T1000 (cell line): ENCODE measurements at regions not wholly inside any gene's neighbourhood (a gene's known extent, or its start where the extent isn't known, plus 50 kb on each side); places are given as distances from the start of the nearest gene placed in this dataset.

Experiments used
- DNase-seq: peaks from one replicate; lab custom pipeline; 2025; ENCODE audit warnings: mixed read lengths; lab: John Stamatoyannopoulos, UW

GRCh38 chr1:29812408-29813135 is 576.2 kb downstream of the PTPRU start:
- no peak for DNase-seq

GRCh38 chr1:29811727-29812407 is 575.5 kb downstream of the PTPRU start:
- no peak for DNase-seq

GRCh38 chr1:29811247-29811646 is 574.9 kb downstream of the PTPRU start:
- no peak for DNase-seq

- DNase-seq: no peak
These were observed 574.1 kb downstream of the PTPRU start for GRCh38 chr1:29810121-29811120.

GRCh38 chr1:29809446-29810120 is 573.3 kb downstream of the PTPRU start:
- DNase-seq: no peak

DNA sequence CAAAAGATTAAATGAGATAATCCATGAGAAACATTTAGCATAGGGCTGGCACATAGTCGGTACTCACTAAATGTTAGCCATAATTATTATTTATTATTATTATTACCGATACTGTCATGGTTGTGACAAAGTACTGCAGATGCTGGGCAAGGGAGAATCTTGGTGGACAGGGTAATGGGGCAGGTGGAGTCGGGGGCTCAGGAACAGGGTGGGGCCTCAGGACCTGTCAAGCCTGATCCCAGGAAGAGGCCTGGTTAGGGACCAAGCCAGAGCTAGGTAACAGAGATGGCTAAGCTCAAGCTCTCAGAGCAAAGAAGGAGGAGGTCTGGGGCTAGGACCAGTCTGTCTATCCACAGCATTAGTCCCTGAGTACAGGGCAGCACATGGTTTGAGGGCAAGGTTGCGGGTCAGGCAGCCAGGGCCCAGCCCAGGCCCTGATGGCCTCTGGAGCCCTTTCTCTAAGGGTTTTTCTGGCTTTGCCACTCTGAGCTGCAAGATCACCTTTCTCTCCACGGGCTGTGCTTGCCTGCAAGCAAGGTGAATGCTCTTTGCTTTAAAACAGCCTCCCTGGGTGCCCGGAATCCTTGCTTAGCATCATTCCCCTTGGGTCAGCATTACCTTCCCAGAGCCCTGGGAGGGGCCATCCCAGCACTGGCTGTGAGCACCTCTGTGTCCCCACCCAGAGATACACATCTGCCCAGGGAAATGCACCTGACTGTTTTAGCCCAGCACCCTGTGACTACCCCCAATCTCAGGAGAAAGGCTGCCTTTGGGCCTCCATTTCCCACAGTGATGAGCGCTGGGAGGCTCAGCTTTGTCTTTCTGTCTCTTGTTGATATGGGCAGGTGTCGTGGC is 572.0 kb downstream of the PTPRU start:
- DNase-seq: no peak

DNA sequence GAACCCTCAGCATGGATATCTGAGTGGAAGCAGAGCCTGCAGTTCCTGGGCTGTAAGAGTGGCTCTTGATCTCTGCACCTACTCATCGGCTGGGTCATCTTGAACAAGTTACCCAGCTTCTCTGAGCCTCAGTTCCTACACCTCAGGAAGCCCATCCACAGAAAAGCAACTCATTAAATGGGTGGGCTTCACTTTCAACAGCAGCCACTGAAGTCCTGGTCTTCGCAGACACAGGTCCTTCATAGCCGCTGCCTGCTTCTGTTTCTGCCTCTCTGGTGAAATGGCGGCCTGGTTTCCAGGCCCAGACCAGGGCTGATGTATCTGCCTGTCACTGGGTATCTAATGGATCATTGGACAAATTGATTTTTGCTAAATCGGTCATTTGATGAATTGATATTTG is 571.4 kb downstream of the PTPRU start:
- no peak for DNase-seq

GRCh38 chr1:29806646-29807319 is 570.5 kb downstream of the PTPRU start:
- DNase-seq: no peak

DNA sequence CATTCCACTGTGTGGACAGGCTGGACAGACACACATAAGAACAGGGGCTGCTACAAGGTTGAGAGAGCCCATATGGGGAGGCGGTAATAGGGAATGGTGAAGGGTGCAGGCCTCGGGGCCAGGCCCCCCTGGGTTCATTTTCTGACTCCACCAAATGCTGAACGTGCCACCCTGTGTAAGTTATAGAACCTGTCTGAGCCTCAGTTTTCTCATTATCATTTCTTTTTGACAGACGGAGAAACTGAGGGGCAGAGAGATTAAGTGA is 569.5 kb downstream of the PTPRU start:
- no peak for DNase-seq

- no peak for DNase-seq
These were observed 569.0 kb downstream of the PTPRU start for GRCh38 chr1:29805122-29805895.

DNA sequence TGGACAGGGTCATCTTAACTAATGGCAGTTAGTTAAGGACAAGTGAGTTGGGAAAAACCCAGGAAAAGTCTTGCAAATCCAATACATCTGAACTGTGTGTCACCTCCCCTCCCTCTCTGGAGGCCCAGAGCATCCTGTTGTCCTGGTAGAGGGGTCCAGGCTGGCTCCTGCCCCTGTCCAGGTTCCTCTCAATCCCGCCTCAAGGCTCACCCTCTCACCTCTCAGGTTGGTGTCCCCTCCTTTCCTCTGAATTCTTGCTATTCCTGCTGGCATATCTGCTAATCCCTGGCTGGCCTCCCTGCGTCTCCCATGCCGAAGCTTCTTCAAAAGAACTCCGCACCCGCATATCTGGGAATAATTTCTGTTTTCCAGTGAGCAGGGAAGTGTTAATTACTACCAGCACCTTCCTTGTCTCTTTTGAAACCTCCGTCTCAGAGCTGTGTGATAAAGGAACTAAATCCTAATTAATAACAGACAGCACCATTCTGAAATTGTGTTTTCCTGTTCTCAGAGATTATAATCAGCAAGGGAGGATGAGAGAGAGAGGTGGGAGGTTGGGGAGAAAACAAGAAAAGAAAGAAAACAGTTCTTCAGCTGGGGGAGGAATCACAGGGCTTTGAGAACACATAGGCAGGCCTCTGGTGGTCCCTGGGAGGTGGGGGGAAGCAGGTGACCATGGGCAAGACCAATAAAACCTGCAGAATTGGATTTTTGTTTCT is 568.0 kb downstream of the PTPRU start:
- DNase-seq: no peak

DNA sequence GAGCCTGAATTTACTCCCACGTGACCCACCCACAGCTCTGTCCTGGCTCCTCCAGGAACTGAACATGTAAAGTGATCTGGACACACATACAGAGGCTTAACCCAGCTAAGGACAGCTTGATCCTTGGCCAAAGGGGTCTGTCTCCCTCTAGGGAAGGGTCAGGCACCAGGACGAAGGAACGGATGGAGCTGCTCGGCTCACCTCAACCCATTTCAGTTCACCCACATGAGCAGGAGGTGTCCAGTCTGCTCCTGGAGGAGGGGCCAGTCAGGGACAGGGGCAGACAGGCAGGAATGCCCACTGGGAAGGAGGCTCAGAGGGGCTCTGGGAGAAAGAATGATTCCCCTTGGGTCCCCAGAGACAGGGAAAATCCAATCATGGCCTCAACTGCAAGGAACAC is 567.2 kb downstream of the PTPRU start:
- no peak for DNase-seq

DNA sequence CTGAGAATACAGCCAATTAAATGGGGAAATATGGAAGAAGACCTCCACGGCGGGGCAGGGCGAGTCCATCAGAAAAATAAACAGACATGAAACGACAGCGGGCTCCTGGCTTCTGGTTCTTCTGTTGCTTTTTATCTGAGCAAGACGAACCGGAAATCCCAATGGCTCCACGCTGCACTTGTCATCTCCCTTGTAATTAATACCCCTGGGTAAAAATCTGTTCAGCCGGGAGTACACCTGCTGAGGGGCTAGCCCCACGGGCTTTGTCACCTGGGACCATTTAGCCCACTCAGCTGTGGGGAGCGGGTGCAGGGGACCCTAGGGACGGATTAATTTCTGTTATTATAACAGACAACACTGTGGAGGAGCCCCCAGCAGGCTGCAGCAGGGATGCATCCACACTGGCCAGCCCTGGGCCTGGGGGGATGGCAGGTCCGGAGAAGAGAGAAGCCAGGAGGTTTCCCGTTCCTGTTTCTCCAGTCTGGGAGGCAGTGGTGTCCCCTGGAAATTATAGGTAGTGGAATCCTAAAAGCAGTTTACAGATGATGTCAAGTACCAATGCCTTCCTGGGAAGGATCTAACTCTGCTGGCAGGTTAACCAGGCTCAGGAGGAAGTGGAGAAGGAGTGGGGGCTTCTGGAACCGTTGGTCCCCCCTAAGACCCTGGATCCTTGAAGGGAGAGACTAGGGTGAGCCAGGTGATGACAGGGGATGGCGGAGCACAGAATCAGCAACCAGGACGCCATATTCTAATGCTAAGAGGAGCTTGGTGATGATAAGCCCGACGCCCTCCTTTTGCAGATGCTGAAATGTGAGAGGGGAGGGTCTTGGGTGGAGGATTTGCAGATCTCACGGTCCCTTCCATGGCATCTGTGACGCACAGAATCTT is 566.1 kb downstream of the PTPRU start:
- DNase-seq: no peak

DNA sequence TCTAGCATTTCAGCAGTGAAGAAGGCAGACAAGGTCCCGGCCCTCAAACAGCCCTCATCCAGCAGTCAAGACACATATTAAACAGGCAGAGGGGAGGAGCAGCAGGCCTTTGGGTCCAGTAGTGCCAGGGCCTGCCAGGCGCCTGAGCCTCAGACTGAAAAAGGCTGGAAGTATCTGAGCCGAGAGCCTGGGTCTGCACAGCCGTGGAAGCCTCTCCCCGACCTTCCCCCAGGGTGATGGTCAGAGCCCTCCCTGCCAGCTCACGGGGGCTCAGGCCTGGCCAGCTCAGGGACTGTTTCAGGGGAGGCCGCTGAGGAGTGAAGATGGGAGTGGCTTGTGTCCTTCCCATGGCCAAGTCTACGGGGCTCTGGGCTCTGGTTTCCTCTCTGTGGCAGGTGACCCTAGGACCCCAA is 565.2 kb downstream of the PTPRU start:
- DNase-seq: no peak

DNA sequence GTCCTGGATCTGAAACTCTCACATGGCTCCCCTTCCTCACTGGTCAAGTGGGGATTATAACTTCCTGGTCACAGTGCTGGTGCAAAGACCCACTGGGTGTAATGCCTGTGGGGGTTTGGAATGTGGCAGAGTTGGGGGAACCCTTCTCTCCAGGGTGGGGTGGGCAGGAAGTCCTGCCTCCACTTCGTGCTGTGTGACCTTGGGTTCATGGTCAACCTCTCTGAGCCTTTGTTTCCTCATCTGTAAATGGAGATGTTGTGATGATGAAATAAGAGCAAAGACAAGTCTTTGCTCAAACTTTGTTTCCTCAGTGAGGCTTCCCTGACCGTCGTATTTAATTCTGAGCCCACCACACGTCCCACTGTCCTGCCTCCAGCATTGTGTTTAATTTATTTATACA is 564.7 kb downstream of the PTPRU start:
- DNase-seq: no peak

DNA sequence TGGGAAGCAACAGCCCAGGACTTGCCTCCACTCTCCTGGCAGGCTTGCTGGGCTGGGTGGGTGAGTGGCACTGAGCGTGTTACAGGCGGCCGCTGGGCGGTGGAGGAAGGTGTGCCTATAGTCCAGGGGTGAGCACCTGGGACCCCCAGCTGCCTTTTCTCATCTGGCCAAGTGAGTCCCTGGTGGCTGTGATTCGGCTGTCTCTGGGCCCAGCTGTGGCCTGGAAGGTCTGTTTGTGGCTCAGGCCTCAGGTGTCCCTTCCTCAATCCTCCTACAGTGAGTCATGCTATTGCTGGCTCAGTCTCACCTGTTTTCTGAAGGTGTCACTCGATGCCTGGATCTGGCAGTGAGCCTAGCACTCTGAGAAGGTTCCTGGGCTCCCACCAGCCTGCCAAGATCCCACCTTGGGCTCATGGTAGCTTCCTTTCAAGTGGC is 564.2 kb downstream of the PTPRU start:
- no peak for DNase-seq

DNA sequence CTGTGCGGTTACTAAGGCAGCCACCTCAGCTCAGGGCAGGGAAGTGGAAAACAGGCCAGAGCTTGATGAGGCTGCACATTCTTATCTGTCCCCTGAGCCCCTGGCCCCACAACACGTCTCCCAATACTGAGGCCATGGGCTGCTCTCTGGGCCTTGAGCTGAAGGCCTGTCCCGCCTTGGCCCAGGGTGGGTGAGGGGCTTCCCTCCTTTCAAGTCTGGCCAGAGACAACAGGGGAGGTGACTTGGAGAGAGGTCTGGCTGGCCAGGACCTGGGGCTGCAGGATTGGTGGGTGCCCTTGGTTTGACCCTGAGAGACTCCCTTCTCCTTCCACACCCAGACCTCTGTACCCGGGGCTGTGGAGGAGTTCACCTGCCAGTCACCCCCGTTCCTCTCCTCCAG is 563.8 kb downstream of the PTPRU start:
- no peak for DNase-seq
